ENCODE measurements at regions not wholly inside any gene's neighbourhood (a gene's known extent, or its start where the extent isn't known, plus 50 kb on each side); places are given as distances from the start of the nearest gene placed in this dataset.
A peak's percentile ranks its signal among the peaks of the same experiment; 100 is the strongest.

DNA sequence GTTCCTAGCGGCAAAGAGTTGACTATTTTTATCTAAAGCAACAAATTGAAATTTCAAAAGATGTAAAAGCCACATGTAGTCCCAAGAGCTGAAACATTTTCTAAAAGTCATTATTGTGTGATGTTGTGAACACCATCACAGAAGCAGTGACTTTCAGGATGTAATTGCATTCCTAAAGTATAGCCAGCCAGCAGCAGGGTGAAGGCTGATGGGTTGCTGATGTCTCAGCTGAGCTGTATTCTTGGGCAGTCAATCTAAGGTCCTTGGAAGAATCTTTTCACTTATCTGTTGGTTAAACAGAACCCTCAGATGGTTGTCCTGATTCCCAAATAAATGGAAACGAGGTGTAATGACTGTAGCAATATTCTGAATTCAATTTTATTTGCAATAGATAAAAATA is 237.4 kb upstream of the WWC1 start:
- DNase-seq: no peak

GRCh38 chr5:168055141-168055683 is 236.2 kb upstream of the WWC1 start:
- no peak for DNase-seq

DNA sequence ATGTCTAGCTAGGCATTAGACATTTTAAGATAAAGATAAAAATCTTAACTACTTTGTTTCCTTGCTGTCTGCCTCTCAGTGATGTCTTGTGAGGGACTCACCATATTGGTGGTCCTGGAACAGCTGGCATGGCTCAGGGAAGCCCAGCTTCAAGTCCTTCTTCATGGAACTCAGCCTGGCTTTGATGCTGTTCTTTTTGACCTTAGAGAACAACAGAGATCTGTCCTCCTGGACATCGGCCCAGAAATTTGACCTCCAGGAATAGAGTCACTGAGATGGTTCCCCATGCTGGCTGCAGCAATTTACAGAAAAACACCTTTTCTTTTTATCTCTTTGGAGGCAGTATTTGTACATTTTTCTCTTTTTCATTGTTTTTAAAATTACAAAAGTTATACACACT is 235.5 kb upstream of the WWC1 start:
- no peak for DNase-seq

DNA sequence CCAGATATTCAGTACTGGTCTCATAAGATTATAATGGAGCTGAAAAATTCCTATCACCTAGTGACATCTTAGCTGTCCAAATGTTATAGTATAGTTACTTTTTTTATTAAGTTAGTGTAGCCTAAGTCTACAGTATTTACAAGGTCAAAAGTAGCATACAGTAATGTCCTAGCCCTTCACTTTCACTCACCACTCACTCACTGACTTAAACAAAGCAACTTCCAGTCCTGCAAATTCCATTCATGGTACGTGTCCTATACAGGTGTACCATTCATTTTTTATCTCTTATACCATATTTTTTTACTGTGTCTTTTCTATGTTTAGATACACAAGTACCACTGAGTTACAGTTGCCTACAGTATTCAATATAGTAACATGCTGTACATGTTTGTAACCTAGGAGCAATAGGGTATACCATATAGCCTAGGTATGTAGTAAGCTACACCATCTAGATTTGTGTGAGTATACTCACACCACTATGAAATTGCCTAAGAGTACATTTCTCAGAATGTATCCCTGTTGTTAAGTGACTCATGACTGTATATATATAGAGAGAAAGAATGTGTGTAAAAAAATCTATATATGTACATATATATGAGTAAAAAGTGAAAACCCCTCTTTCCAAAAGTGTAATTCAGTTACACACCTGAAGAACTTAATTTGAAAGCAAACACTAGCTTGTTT is 234.8 kb upstream of the WWC1 start:
- DNase-seq: no peak

DNA sequence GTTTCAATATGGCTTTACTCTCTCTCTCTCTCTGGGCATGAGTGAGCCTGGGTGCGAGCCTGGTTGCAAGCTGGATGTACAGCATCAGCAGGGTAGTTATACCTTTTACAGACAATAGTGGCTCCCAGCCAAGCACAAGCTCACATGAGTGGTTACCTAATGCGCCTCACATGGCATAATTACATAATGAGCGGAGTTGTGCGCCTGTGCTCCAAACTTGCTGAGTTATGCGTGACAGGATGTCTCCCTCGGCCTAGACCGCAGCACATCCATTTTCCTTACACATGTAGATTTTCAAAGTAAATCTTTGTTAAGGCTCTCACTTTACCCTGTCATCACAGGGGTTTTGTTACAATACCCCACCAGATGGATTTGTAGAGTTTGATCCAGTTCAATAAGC is 233.5 kb upstream of the WWC1 start:
- DNase-seq: no peak

- DNase-seq: no peak
Observed at GRCh38 chr5:168059131-168059530, 232.3 kb upstream of the WWC1 start.

- DNase-seq: no peak
Observed at GRCh38 chr5:168062239-168062638, 229.2 kb upstream of the WWC1 start.

DNA sequence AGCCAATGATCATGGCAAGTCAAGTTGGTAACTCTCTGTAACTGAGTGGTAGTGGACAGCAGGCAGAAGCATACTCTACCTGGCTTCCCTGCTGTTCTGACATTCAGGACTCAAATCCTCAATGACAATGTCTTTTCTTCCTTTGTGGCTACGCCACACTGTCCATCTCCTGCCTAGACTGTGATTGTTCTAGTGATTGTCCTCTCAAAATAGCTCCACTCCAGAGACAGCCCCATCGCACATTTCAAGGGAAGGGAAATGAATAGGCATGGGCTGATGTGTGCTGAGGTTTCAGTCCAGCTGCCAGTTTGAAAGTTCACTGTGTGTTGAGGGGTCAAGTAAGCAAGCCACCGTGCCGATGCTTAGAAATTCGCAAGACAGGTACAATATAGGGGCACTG is 227.0 kb upstream of the WWC1 start:
- no peak for DNase-seq

- no peak for DNase-seq
Observed at GRCh38 chr5:168064933-168065622, 226.4 kb upstream of the WWC1 start.

- no peak for DNase-seq
Observed at GRCh38 chr5:168066536-168067208, 224.8 kb upstream of the WWC1 start.

DNA sequence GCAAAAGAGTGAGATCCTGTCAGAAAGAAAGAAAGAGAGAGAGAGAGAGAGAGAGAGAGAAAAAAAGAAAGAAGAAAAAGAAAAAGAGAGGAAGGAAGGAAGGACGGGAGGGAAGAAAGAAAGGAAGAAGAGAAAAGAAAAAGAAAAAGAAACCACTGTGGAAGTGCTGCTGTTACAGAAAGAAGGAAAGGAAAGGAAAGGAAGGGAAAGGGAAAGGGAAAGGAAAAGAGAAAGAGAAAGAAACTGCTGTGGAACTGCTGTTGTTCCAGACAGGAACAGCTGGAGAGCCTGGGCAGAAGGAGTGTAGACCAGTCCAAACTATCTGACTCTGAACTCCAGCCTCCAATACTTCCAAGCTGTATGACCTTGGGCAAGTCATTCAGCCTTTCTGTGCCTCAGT is 220.7 kb upstream of the WWC1 start:
- peak; percentile 4 for DNase-seq

DNA sequence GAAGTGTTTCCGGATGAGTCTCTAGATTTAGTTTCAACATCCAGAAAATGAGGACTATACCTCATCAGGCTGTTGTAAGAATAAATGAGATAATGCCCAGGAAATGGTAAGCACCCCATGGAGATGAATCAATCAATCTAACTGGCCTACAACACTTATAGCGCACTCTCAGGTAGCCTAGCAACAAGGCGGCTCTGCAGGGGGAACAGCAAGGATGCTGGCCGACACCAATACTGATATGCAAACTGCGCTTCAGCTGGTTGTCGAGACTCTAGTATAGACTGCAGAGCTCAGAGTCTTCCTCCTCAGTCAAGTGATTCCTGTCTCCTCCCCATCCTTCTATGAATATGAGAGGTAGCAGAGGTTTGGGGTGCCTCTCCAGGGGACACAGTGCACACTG is 218.8 kb upstream of the WWC1 start:
- DNase-seq: no peak

DNA sequence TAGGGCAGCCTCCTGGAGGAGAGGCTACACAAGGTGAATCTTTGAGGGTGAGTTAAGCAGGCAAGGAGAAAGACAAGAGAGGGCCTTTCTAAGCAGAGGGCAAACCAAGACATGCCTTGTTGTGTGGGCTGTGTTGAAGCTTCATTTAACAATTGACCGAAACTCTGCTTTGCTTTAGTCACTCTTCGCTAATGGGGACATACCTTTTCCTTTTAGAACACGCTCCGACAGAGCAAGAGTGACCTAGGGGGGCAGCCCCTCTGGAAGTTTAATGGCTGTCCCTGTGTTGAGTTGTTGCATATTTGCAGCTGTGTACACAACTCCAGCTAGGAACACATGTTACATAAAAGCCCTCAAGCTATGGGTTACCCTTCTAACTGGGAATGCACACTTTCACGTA is 218.1 kb upstream of the WWC1 start:
- DNase-seq: no peak

DNA sequence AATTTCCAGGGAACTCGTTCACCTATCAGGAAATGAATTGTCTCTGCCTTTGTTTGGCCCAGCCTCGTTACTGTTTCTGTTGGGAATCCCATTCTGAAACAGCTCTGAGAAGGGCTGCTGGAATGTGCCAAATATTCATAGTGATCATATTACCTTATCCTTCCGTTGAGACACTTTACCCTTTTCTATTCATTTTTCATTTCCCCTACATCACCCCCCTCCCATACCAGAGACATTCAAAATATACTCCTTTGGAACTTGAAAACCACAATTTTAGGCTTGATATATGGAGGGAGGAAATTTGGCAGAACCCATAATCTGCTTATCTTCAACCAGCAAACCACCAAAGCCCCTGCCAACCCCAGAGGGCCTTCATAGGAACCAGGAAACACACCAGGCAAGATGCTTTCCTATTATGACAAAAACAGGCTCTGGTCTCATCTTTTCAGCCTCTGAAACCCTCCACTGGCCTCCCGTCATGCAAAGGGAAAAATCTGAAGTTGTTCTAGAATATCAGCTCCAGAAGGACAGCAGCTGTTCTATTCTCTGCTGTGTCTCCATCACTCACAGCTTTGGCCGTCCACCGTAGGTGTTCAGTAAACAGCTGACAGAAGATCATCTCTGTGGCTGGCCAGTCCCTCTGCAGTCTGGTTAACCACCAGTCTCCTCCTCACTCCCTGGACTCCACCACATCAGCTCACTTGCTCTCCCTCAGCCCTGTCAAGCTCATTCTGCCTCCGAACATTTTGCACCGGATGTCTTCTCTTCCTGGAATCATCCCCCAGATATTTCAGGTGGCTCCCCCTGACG is 217.2 kb upstream of the WWC1 start:
- DNase-seq: no peak

- no peak for DNase-seq
Observed at GRCh38 chr5:168075387-168075786, 216.1 kb upstream of the WWC1 start.

DNA sequence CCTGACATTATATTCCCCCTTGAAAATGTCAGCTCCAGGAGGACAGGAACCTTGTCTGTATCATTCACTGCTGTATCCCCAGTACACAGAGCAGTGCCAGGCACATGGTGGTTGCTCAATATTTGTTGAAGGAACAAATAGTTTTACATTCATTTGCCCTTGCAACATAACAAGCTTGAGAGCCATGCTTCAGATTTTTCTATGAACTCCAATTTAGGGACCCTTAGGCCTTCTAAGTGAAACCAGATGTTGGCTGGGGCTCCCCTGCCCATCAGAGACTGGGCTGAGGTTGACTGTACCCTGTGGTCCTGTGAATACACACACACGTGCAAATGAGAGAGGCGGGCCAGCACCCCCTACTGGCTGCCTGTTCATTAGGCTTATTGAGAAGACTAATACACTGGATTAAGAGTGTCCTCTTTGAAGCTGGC is 214.9 kb upstream of the WWC1 start:
- peak; percentile 16 for DNase-seq

GRCh38 chr5:168085261-168086031 is 206.0 kb upstream of the WWC1 start:
- no peak for DNase-seq

DNA sequence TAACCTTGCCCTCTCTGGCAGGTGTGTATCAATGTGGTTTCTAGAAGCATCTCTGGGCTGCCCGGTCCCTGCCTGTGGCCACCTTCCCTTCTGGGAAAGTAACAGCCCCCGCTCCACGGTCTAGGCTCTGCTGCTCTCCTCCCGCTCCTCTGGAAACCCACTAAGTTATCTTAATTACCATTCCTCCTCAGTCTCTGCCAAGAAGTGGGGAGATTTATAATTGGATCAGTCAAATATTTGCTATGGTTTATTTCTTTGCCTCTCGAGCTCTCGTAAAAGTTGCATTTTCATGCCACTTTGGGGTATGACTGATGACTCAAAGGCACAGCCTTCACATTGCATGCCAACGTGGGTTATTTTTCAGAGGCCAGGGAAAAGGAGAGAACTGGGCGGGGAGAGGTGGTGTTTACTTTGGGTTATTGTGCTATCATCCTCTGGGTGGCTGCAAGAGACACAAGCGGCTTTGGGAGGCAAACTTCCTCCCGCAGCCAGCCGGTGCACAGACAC is 205.3 kb upstream of the WWC1 start:
- no peak for DNase-seq

- no peak for DNase-seq
Observed at GRCh38 chr5:168086746-168087145, 204.7 kb upstream of the WWC1 start.

GRCh38 chr5:168088410-168089173 is 202.9 kb upstream of the WWC1 start:
- no peak for DNase-seq

DNA sequence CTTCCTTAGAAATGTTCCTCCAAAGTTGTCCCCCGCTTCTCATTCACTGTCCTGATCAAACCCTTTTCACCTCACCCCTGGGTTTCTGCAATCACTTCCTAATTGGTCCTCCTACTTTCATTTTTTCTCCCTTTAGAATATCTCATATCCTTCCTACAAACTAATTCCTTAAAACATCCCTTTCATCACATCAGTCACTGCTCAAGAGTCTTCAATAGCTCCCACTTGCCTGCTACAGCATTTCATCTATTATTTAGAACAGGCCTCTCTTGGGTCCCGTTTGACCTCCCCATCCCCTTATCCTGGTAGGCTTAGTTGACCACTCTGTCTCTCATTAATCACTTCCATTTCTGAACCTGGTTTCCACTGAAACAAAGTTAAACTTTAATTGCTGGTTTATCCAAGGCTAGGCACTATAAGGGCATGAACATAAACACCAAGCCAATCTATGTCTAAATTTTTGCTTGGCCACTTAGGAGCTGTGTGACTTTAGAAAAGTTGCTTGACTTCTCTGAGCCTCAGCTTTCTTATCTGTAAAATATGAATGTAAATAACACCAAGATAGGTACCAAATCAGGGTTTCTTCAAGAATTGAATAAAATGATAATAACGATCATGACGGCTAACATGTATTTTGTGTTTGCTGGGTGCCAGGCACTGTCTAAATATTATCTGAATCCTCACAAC is 202.1 kb upstream of the WWC1 start:
- DNase-seq: no peak

All from inflammatory macrophage treated with lipopolysaccharide for 4 hours (primary cell).